ENCODE measurements at regions not wholly inside any gene's neighbourhood (a gene's known extent, or its start where the extent isn't known, plus 50 kb on each side); places are given as distances from the start of the nearest gene placed in this dataset.

DNA sequence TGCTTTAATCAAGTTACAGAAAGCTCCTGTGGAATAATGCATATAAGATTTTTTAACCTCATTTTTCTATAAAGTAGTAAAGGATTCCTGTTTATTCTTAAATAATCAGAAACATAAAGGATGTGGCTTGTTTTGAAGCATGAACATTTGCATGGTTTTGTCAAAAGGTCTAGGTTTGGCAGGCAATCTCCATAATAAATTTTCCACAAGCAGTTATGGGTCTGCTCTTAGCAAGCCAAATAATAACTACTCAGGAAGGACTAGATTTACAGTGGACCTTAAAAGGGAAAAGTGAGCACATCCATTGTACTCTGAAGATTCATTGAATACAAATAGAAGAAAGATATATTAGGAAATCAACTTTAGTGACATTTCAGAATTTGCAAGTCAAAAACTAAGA is 407.3 kb upstream of the CBLB start:
- TF ChIP-seq POLR2A (IDR thresholded peaks at IDR 0.05) = no peak
- TF ChIP-seq, protein P1, sequence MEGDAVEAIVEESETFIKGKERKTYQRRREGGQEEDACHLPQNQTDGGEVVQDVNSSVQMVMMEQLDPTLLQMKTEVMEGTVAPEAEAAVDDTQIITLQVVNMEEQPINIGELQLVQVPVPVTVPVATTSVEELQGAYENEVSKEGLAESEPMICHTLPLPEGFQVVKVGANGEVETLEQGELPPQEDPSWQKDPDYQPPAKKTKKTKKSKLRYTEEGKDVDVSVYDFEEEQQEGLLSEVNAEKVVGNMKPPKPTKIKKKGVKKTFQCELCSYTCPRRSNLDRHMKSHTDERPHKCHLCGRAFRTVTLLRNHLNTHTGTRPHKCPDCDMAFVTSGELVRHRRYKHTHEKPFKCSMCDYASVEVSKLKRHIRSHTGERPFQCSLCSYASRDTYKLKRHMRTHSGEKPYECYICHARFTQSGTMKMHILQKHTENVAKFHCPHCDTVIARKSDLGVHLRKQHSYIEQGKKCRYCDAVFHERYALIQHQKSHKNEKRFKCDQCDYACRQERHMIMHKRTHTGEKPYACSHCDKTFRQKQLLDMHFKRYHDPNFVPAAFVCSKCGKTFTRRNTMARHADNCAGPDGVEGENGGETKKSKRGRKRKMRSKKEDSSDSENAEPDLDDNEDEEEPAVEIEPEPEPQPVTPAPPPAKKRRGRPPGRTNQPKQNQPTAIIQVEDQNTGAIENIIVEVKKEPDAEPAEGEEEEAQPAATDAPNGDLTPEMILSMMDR (IDR thresholded peaks at IDR 0.05) = no peak

Data from body of pancreas (tissue), 4 donors.